RWPE2 (cell line): ENCODE measurements at regions not wholly inside any gene's neighbourhood (a gene's known extent, or its start where the extent isn't known, plus 50 kb on each side); places are given as distances from the start of the nearest gene placed in this dataset.

ENCODE experiments used
- ATAC-seq: fragments of 200-7000 bp; cut with Tn5 transposase; 3 replicates; pipeline ENCODE4 v1.9.1; 2021; ENCODE audit warnings: low read depth
- DNase-seq: peaks from one replicate; pipeline ENCODE4 v3.0.0-alpha.2; 2020; ENCODE audit warnings: low spot score
- H3K27ac ChIP-seq: fragments of 450-650 bp; 2 replicates; pipeline ENCODE4 v1.5.1; 2017; ENCODE audit warnings: mild to moderate bottlenecking; ENCODE audit not compliant: poor library complexity, severe bottlenecking
- H3K27me3 ChIP-seq: fragments of 250-450 bp; sonication (Bioruptor Pico); 2 replicates; pipeline ENCODE4 v1.5.1; 2021; ENCODE audit warnings: mild to moderate bottlenecking, moderate library complexity; ENCODE audit not compliant: insufficient read depth, poor library complexity, severe bottlenecking
- H3K36me3 ChIP-seq: fragments of 250-450 bp; sonication (Bioruptor Pico); 2 replicates; pipeline ENCODE4 v1.5.1; 2020; ENCODE audit warnings: low read depth, mild to moderate bottlenecking, moderate library complexity
- H3K4me1 ChIP-seq: fragments of 250-450 bp; sonication (Bioruptor Pico); 2 replicates; pipeline ENCODE4 v1.5.1; 2021; ENCODE audit warnings: mild to moderate bottlenecking, moderate library complexity; ENCODE audit not compliant: insufficient read depth, poor library complexity, severe bottlenecking
- H3K4me3 ChIP-seq: fragments of 250-450 bp; sonication (Bioruptor Pico); 2 replicates; pipeline ENCODE4 v1.5.1; 2021; ENCODE audit warnings: mild to moderate bottlenecking, moderate library complexity; ENCODE audit not compliant: severe bottlenecking
- H3K9me3 ChIP-seq: fragments of 250-450 bp; sonication (Bioruptor Pico); 2 replicates; pipeline ENCODE4 v1.5.1; 2021; ENCODE audit warnings: mild to moderate bottlenecking, moderate library complexity; ENCODE audit not compliant: severe bottlenecking
- CTCF ChIP-seq: fragments of 450-650 bp; IDR thresholded peaks from one replicate; pipeline ENCODE4 v1.5.1; 2017; ENCODE audit warnings: mild to moderate bottlenecking, moderate library complexity; ENCODE audit not compliant: poor library complexity, severe bottlenecking

- DNase-seq: no peak
Observed at GRCh38 chr13:88937384-88937783, 1266.2 kb downstream of the SLITRK5 start.

GRCh38 chr13:88945793-88946192, 1274.6 kb downstream of the SLITRK5 start:
- Histone ChIP-seq H3K36me3 (no peaks in the 10 kb centered on the region), H3K4me1 (no peaks in the 10 kb centered on the region), H3K27ac (no peak overlapping the region), H3K4me3 (no peak overlapping the region), H3K27me3 (no peaks in the 10 kb centered on the region), H3K9me3 (no peaks in the 10 kb centered on the region)
- TF ChIP-seq CTCF: no peak
- no peak for DNase-seq
- ATAC-seq: no peak

More at GRCh38 chr13:88937384-88937783, 1266.2 kb downstream of the SLITRK5 start:
- no peak for ATAC-seq
- TF ChIP-seq CTCF: no peak
- Histone ChIP-seq H3K4me3 (no peak overlapping the region), H3K9me3 (no peaks in the 10 kb centered on the region), H3K36me3 (no peaks in the 10 kb centered on the region), H3K4me1 (no peaks in the 10 kb centered on the region), H3K27me3 (no peaks in the 10 kb centered on the region), H3K27ac (no peak overlapping the region)

- Histone ChIP-seq H3K9me3 (no peaks in the 10 kb centered on the region), H3K27me3 (no peaks in the 10 kb centered on the region), H3K4me1 (no peaks in the 10 kb centered on the region), H3K36me3 (no peaks in the 10 kb centered on the region), H3K4me3 (no peak overlapping the region), H3K27ac (no peak overlapping the region)
- ATAC-seq (no peak), DNase-seq (no peak)
- no peak for TF ChIP-seq CTCF
Observed at GRCh38 chr13:88948501-88948900, 1277.3 kb downstream of the SLITRK5 start.

GRCh38 chr13:88958821-88959220, 1287.7 kb downstream of the SLITRK5 start:
- TF ChIP-seq CTCF: no peak
- Histone ChIP-seq H3K27me3 (no peaks in the 10 kb centered on the region), H3K4me1 (no peaks in the 10 kb centered on the region), H3K4me3 (no peak overlapping the region), H3K36me3 (no peaks in the 10 kb centered on the region), H3K27ac (no peak overlapping the region), H3K9me3 (no peaks in the 10 kb centered on the region)
- DNase-seq (no peak), ATAC-seq (no peak)

- TF ChIP-seq CTCF: no peak
- Histone ChIP-seq H3K9me3 (no peaks in the 10 kb centered on the region), H3K27me3 (no peaks in the 10 kb centered on the region), H3K4me1 (no peaks in the 10 kb centered on the region), H3K4me3 (no peak overlapping the region), H3K36me3 (no peaks in the 10 kb centered on the region), H3K27ac (no peak overlapping the region)
- DNase-seq (no peak), ATAC-seq (no peak)
Observed at GRCh38 chr13:88976466-88976865, 1305.3 kb downstream of the SLITRK5 start.
